Islet precursor cell (in vitro differentiated cells): ENCODE measurements at regions not wholly inside any gene's neighbourhood (a gene's known extent, or its start where the extent isn't known, plus 50 kb on each side); places are given as distances from the start of the nearest gene placed in this dataset.

ENCODE experiments used
- DNase-seq: peaks from one replicate; pipeline ENCODE4 v3.0.0-alpha.2; 2018

GRCh38 chr3:180352261-180352660 lies 249.7 kb upstream of the TTC14 start:
- DNase-seq, result no peak

GRCh38 chr3:180354214-180354613 lies 247.7 kb upstream of the TTC14 start:
- DNase-seq, result no peak

GRCh38 chr3:180358179-180358578 lies 243.8 kb upstream of the TTC14 start:
- no peak for DNase-seq

- DNase-seq, result no peak
These were observed 242.7 kb upstream of the TTC14 start for GRCh38 chr3:180359061-180359952.

GRCh38 chr3:180359953-180360279 lies 242.0 kb upstream of the TTC14 start:
- DNase-seq, result no peak

GRCh38 chr3:180362081-180362480 lies 239.9 kb upstream of the TTC14 start:
- DNase-seq, result no peak

- no peak for DNase-seq
These were observed 226.1 kb upstream of the TTC14 start for GRCh38 chr3:180375831-180376230.

DNA sequence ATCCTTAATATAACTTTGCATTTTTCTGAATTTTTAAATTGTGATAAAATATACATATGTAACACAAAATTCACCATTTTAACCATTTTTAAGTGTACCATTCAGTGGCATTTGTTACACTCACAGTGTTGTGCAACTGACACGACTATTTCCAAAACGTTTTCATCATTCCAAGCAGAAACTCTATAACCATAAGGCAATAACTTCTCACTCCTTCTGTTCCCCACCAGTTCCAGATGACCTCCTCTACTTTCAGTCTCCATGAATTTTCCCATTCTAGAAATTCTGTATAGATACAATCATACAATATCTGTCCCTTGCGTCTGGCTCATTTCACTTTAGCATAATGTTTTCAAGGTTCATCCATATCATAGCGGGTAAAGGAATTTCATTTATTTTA lies 223.5 kb upstream of the TTC14 start:
- no peak for DNase-seq

DNA sequence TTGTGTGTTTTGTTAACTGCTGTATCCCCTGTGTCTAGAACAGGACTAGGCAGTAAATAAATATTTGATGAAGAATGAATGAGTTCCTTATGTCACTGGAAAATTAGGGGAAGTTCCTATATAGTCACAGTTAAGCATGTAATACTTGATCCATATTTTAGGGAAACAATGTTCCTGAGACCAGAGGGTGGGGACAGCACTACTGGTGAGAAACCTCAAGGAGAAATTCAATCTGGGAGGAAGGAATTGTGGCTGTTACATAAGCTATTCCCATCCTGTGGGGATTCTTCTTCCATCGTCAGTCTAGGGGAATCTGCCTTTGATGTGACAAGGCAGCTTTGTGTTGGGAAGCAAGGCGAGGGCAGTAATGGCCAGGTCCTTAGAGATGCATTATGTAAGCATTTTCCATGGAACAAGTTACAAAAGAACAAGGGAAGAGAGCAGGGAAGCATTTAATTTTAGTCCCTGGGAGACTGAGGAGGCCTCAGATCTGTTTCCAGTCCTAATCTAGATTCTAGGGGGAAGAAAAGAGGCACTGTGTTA lies 219.3 kb upstream of the TTC14 start:
- peak; percentile 54 for DNase-seq

DNA sequence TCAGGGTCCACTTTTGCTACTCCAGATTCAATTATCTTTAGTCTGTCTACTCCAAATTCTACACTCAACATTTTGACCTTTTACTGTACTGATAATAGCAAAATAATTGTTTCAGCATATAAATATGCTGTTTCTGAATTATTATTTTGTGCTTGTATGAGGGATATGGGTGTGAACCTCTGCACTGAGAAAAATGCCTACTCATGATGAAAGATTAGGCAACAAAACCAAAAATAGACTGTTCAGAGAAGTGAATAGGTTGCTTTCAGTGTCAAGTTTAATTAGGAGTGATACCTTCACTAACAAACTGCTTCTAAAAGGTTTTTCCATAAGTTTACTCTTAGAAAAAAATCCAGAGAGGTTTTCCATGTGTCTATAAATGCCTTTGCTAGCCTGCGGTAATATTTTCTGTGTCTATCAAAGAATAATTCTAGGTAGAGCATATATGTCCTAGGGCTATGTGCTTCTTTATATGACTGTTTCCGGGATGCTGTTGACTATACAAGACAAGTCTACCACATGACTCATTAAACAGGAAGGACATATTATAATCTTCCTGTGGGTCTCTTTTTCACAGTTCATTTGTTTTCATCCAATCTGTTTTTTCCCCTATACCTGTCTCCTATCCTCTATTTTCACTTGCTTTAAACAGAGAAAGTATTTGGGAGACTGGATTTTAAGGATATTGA lies 218.5 kb upstream of the TTC14 start:
- DNase-seq, result no peak

DNA sequence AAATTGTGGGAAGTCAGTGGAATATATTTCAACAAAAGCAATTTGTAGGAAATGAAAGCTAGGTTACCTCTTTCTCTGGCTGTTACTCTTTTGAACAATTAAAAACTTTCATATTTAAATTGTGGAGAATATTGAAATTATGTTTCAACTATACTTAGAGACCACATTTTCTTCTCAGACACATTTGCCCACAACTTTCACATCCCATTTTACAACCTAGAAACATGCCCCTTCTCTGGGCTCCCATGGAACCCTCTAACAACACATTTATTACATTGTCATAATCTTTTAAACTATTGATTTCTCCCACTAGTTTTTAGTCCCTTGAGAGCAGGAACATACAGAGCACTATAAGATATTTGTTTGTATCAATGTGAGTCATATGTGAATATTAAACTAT lies 211.7 kb upstream of the TTC14 start:
- no peak for DNase-seq

DNA sequence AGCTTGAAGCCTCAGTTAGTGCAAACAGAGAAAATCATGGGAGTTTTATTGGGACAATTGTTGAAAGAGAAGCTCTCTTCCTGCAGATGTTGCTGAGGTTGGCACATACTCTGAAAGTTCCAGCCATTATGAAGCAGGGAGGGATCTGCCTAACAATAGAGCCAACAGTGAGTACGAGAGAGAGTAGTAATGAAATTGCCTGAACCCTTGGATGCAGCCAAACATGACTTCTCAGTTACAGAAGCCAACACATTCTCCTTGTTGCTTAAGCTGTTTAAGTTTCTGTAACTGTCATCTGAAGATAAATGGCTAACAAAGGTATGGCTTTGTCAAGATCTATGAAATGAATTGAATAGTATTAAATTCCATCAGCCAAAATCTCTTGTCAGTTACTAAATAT lies 211.0 kb upstream of the TTC14 start:
- no peak for DNase-seq

DNA sequence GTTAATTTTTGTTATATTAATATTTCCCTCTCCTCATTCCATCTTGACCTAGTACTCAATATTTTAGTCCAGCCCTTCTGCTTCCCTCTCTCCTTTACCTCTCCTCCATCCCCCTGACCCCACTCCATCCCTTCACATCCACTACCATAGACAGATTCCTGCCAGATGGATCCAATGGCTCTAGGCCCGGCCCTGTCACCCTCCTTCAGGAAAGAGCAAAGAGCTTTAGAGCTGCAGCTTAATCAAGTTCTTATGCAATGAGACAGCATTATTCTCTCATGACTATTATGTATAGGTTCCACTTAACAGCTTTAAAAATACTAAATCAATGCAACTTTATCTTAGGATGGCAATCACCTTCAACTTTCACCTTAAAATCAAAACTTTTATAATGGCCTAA lies 200.7 kb upstream of the TTC14 start:
- DNase-seq, result no peak

GRCh38 chr3:180402471-180403073 lies 199.4 kb upstream of the TTC14 start:
- no peak for DNase-seq

DNA sequence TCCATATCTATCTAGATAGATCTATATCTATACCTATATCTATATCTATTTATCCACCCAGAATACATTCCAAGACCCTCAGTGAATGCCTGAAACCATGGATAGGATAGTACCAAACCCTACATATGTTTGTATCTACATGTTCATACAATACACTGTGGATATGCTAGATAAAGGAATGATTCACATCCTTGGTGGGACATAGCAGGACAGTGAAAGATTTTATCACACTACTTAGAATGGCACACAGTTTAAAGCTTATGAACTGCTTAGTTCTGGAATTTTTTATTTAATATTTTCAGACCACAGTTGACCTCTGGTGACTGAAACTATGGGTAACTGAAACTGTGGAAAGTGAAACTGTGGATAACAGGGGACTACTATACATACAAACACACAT lies 198.8 kb upstream of the TTC14 start:
- no peak for DNase-seq

DNA sequence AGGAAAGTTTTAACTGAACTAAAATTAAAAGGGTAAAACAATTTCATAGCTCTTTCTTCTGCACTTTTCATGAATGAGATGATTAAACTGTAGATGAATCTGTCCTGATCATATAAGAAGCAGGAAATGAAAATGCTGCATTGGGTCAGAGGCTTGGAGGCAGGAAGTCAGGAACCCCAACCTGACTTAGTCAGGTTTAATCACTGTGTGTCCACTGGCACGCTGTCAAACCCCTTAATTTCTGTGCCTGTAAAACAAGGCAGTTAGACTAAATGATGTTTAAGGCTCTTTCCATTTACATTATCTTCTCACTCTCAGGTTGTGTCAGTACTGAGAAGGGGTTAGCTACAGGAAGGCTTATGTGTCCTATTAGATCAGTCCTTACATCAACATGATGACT lies 193.3 kb upstream of the TTC14 start:
- DNase-seq, result no peak

DNA sequence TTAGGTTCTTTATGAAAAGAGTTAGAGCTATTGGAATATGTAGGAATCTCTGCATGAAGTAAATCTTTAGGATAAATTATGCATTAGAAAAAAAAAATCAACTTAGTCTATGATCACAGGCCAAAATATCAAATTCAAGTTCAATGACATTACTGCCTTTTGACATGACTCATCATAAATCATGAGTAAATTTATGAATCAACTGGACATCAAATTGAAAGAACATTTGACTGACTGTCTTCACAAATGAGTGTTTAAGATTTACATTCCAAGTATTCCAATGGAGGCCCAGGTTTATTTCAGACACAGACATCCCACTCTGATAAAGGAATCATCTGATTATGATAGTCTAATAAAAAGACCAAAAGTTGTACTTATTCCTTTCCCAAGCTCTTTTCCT lies 192.8 kb upstream of the TTC14 start:
- no peak for DNase-seq

- DNase-seq, result no peak
These were observed 192.1 kb upstream of the TTC14 start for GRCh38 chr3:180409883-180410282.

GRCh38 chr3:180414157-180414556 lies 187.8 kb upstream of the TTC14 start:
- DNase-seq, result no peak

GRCh38 chr3:180416111-180416594 lies 185.8 kb upstream of the TTC14 start:
- no peak for DNase-seq

- no peak for DNase-seq
These were observed 184.7 kb upstream of the TTC14 start for GRCh38 chr3:180417241-180417640.

DNA sequence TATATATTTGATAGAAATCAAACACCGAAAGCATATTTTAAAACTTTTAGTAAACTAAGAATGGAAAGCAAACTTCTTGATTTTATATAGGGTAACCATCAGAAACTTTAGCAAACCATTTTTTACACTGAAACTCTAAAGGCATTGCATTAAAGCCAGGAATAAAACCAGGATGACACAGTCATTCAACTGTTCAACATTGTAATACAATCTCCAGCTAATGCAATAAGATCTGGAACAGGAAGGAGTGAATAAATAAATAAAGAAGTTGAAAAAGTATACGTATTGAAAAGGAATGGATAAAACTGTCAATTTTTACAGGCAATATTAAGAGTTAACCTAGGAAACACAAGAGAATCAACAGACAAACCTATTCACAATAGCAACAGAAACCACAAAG lies 181.9 kb upstream of the TTC14 start:
- no peak for DNase-seq

DNA sequence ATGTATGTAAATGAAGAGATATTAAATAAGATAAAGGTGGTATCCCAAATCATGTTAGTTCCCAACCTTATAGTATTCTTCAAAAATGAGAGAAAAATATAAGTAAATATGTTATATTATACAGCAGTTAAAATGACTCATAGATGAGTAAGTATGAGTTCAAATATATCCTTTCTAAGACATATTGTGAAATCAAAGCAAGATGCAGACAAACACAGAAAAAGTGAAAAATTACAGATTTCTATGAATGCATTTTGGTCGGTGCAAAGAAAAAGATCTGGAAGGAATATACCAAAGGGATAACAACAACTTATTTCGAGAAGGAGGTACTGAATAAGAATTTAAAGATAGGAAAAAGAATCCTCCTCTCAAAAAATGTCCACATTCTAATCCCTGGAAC lies 181.2 kb upstream of the TTC14 start:
- DNase-seq, result no peak

DNA sequence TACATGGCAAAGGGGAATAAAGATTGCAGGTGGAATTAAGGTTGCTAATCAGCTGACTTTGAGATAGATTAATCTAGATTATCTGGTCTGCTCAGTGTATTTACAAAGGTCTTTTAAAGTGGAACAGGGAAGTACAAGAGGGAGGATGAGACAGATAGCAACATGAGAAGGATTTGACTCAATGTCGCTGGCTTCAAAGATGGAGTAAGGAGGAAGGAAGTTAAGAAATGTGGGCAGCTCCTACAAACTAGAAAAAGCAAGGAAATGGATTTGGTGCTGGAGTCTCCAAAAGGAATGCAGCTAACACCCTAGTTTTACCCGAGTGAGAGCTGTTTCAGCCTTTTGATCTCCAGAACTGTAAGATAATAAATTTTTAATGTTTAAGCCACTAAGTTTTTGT lies 180.7 kb upstream of the TTC14 start:
- DNase-seq, result no peak
